Esophagus mucosa (tissue), 1 donor: ENCODE measurements at regions not wholly inside any gene's neighbourhood (a gene's known extent, or its start where the extent isn't known, plus 50 kb on each side); places are given as distances from the start of the nearest gene placed in this dataset.
A peak's percentile ranks its signal among the peaks of the same experiment; 100 is the strongest.
"Not testable (repeated sequence)": the region's sequence is repeated elsewhere in the genome, so short reads cannot be mapped to it uniquely, and the experiment has no call there.

Experiments used
- ATAC-seq: fragments of 200-7000 bp; cut with Tn5 transposase; one replicate; pipeline ENCODE4 v1.9.1; 2020
- donor health status: DM: yes; HTN: yes; CAD: no.

DNA sequence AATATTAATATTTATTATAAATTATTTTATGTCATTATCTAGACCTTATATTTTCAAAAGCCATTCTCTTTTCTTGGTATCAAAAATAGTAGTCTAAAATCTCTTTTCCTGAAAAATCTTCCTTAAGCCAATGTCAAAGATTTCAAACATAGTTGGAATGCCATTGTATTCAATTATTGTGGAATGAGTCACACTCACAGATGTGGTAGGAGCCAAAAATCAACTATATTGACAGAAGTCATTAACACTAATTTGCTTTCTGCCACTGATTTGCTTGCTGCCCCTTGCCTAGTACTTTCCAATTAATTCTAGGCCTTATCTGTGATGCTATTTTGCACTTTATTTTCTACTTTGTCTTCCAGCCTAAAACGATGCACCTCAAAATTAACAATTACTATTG lies 1326.3 kb upstream of the GJE1 start:
- no peak for ATAC-seq

DNA sequence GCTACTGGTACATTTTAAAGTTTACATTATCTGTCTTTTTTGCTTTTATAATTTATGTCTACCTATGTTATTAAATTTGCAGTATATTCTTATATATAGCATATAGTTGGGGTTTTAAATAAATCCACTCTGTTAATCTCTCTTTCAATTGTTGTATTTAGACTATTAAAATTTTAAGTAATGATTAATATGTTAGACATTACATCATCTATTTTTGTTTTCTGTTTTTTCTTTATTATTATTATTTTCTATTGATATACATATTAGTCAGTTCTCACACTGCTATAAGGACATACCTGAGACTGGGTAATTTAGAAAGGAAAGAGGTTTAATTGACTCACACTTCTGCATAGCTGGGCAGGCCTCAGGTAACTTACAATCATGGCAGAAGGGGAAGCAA lies 1338.2 kb upstream of the GJE1 start:
- ATAC-seq: no peak

DNA sequence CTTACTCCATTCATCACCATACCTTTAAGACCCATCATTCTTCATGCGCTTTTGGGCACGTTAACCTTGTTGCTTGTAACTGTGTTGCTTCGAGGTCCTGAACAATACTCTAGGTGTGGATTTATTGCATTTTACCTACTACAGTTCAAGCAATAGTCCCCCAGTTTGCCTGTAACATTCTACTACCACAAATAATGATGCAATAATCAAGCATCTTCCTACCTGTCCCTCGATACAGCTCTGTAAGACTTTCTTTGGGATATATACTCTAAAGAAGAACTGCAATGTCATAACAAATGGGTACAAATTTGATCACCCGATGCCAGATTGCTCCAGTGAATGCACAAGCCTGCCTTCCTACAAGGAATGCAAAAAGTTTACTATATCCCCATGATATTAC lies 1342.6 kb upstream of the GJE1 start:
- no peak for ATAC-seq

DNA sequence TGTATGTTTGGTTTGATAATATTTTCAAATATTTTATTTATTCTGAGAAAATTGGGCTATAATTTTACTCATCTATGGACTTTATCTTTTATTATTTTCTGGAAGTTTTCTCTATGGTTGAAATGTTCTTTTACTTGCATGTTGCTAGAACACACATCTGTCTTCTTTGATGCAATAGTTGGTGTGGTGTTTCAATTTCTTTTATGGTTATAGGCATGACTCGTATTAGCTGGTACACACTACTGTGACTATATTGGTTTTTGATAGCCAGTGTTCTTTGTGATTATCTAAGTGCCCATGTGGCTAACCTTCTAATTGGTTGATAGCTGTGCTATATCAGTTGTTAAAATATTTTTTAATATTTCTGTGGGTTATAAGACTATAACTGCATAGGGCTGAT lies 1343.3 kb upstream of the GJE1 start:
- ATAC-seq: no peak

DNA sequence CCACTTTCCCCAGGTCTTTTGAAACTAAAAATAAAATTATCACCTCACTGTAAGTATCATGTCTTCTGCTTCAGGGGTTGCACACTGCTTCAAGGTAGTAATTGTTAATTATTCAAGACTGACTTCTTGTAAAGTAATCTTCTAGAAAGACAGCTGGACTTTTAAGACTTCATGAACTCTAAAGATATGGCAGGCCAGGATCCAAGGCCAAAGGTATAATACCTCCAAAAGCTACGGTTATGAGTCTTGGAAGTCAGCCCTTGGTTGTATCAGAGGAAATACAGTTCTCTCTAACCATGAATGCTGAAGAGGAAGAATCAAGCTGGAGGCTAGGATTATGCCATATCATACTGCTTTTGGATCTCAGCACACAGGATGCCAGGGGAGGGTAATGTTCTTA lies 1346.8 kb upstream of the GJE1 start:
- ATAC-seq: no peak

DNA sequence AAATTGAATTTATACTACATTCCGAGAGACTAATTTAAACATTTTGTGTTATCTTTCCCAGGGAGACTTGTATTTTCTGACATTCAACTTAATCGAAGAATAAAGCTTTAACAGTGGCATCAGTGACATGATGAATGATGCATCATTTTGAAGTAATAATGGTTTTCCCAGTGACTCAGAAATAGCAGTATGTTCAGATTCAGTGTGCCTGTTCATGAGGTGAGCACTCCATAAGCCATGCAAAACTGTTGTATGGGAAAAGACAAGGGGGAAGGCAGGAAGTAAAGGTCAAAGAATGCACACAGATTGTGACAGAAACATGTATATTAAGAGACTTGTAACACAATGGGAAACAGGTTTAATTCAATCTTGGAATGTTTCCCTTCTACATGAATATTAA lies 1348.2 kb upstream of the GJE1 start:
- ATAC-seq: peak; percentile 59

DNA sequence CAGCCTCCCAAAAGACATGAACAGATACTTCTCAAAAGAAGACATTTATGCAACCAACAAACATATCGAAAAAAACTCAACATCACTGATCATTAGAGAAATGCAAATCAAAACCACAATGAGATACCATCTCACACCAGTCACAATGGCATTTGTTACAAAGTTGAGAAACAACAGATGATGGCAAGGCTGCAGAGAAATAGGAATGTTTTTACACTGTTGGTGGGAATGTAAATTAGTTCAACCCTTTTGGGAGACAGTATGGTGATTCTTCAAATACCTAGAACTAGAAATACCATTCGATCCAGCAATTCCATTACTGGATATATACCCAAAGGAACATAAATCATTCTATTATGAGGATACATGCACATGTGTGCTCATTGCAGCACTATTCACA lies 1349.2 kb upstream of the GJE1 start:
- ATAC-seq: not testable (repeated sequence)

DNA sequence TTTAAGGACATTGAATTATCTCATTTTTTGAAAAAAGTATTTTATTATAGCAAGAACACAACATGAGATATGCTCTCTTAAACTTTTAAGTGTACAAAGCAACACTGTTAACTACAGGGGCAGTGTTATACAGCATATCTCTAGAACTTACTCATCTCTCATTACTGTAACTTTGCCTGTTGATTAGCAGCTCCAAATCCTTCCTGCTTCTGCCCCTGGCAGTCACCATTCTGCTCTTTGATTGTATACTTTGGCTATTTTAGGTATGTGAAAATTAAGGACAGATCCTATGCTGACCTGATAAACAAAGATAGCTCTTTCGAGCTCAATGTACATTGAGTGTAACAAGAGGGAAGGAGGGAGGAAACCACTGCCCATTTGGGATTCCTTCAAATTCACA lies 1349.8 kb upstream of the GJE1 start:
- ATAC-seq: no peak

DNA sequence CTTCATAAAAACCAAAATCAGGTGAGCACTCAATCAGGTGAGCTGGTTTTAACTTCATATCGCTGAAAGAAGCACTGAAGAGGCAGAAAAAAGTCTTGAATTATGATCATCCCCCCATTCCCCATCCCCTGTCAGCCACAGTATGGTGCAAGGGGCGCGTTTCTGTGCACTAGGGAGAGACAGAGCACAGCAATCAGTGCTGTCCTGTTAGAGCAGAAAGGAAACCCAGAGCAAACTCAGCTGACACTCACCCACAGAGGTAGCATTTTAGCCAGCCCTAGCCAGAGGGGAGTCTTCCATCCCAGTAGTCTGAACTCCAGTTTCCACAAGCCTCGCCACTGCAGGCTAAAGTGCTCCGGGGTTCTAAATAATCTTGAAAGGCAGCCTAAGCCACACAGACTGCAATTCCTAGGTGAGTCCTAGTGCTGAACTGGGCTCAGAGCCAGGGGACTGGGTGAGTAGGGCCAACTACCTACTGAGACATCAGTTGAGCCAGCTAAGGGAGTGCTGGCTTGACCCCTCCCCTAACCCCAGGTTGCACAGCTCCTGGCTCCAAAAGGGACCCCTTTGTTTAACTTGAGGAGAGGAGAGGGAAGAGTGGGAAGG lies 1352.6 kb upstream of the GJE1 start:
- peak; percentile 63 for ATAC-seq

DNA sequence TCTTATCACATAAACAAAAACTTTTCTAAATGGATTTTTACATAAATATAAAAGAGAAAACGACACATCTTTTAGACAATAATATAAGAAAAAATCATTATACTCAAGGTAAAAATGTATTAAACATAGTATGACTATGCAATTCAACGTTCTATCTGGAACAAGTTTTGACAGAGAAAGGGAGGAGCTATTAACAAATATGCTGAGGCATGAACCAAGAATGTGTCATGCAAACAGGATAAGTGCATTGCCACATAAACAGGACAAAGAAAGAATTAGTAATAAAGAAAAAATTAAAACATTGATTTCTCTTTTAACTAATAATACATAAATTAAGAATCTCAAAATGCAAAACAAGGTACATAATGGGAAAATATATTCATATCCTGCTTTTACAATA lies 1353.4 kb upstream of the GJE1 start:
- peak; percentile 94 for ATAC-seq

DNA sequence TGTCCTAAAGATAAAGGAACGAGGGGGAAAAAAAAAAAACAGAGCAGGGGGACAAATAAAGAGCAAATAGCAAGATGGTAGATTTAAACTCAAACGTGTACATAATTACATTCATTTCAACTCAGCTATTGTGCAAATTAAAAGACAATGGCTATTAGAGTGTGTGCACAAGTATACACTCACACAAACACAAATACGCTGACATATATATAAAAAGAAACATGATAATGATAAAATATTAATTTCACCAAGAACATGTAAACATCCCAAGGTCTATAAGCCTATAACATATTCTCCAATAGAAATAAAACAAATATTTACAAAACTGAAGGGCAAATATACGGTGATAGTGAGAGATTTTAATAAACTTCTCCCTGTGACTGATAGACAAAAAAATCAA lies 1354.9 kb upstream of the GJE1 start:
- no peak for ATAC-seq

DNA sequence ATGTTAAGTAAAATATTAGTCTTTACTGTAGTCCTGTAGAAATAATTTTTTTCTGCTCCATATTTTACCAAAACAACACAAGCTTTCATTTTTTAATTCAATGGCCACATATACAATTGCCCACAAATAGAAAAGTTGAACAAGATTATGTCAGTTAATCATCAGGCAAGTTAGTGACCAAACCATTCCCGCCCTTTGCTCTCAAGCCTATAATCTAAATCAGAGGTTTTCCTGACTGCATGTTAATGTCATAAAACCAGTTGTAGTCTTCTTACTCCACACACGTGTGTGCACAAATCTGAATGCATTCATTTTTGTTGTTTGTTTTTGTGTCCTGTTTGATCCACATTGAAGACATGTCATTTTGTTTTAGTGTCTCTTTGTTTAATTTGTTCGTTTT lies 1357.7 kb upstream of the GJE1 start:
- ATAC-seq: no peak

DNA sequence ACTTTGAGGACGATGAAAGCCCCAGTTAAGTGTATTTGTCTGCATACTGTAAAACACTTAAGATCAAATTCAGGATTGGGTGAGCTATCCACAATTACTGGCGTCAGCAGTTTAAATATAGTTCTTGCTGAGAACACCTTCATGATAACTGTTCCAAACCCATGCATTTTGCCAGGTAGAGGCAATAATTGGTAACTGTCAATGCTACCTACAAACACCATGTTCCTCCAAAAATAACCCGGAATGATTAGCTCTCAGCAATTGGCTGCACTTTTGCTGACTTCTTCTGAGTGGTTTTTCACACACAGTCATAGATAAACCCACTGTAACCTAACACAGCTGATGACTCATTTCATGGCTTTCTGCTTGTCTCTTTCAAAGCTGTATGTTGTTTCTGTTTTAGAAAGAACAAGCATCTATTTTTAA lies 1358.6 kb upstream of the GJE1 start:
- ATAC-seq: peak; percentile 71

DNA sequence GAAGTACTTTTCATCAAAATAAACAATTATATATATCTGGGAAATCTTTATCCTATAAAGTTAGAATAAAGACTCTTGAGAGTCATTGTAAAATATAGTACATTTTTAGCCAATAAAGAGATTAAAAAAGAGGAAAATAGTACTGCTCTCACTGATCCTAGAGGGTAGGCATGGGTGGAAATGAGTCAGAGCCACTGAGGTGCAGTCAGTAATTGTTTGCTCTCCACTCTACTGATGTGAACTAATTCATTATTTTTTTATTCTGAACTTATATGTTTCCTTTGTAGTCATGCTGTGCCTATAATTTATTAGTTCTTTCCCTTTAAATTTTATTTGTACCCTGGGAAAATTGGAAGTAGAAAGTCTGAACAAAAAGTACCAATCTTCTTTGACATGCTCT lies 1359.4 kb upstream of the GJE1 start:
- ATAC-seq: peak; percentile 61

DNA sequence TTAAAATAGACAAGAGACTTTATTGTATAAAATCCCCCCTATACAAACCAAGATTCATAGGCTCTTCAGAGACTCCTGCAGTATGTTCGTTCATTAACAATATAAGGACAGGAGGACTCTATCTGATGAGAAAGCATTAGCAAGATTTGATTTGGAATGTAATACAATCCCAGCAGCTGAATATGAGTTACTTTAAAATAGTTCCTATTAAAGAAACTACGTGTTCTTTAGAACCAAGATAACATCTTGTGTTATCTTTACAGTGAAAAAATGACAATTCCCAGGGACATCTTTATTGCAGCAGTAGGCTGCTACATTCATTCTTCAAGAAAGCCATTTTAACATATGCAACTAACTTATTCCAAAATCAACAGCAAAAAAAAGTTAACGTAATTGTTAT lies 1360.1 kb upstream of the GJE1 start:
- no peak for ATAC-seq

DNA sequence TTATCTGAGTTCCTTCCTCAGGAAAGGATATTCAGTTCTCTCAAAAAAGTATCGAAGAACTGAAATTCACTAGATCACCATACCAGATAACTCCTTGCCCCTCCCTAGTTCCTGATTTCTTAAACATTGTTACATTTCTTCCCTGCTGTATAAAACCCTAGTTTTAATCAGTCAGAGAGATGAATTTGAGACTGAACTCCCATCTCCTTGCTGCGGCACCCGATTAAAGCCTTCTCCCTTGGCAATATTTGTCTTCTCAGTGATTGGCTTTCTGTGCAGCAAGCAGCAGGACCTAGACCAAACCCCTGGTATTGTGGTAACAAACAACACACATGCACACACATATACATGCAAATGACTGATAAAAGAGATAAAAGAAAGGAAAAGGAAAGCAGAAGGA lies 1364.6 kb upstream of the GJE1 start:
- ATAC-seq: no peak

DNA sequence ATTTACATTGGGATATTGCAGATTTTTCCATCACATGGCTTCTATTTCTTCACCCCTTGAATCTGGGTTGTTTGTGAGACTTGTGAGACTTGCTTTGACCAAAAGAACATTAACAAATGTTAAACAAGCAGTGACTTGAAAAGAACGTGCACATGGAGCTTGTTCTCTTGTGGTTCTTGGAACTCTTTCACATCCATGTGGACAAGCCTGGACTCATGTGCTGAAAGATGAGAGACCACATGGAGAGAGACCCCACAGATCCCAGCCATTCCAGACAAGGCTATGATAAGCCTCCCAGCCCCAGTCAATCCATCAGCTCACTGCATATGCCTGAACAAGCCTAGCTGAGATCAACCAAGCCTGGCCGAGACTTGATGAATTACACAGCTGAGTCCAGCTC lies 1365.7 kb upstream of the GJE1 start:
- no peak for ATAC-seq

DNA sequence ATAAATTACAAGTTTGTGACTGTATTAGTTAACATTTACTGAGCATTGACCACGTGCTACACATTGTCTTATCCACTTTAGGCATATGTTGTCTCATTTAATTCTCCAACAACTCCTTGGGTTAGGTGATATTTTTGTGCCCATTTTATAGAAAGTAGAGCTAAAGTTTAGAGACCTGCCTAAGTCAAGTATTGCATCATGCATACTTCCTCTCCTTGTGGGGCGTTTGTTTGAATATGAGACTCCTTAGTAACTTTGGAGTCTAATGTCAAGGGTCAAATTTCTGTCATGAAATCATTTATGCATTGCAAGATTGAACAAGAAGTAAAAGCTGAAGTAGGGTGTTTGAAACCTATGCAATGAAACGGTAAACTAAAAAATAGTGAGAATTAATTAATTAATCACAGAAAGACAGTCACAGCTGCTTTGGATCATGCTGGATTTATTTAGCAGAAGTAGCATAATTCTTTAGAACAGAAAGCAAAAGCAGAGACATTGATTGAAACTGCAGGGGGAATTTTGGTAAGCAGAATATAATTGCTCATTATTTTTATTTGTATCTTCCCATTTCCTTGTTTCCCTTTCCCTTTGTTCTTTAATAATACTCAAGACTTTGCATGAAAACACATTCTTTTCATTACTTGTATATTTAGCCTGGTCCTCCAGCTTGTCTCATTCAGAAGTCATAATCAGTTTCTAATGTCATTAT lies 1374.4 kb upstream of the GJE1 start:
- ATAC-seq: no peak

DNA sequence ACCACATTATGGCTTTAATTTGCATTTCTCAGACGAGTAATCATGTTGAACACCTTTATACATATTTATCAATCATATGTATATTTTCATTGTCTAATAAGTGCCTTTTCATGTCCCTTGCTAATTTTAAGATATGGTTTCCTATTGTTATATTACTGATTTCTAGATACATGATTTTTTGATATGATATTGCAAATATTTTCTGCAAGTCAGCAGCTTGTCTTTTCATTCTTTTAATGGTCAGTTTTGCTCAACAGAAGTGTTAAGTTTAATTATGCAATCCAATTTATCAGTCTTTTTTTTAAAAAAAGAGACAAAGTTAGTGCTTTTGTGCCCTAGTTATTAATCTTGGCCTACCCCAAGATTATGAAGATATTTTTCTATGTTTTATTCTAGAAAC lies 1377.8 kb upstream of the CITED2 start:
- ATAC-seq: no peak

DNA sequence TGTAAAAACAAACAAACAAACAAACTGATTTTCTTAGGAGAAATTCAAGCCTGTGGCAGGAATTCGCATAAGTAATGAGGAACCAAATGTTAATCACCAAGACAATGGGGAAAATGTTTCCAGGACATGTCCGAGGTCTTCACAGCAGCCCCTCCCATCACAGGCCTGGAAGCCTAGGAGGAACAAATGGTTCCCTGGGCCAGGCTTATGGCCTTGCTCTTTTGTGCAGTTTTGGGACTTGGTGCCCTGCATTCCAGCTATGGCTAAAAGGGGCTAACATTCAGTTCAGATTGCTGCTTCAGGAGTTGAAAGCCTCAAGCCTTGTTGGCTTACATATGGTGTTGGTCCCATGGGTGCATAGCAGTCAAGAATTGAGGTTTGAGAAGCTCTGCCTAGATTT lies 1372.7 kb upstream of the CITED2 start:
- ATAC-seq: no peak

DNA sequence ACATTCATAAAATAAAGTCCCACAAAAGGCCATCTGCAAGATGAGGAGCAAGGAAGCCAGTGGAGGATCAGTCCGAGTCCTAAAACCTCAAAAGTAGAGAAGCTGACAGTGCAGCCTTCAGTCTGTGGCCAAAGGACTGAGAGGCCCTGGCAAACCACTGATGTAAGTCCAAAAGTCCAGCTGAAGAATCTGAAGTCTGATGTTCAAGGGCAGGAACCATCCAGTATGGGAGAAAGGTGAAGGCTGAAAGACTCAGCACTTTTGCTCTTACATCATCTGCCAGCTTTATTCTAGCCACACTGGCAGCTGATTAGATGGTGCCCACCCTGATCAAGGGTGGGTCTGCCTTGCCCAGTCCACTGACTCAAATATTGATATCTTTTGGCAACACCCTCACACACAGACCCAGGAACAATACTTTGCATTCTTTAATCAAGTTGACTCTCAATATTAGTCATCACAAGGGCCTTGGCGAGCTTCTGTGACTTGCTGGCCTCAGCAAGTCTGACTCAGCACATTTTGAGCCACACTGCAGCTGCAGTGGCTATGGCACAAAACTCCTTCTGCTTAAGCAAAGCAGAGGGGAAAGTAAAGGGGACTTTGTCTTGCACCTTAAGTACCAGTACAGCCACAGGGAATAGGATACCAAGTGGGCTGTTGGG lies 1370.3 kb upstream of the CITED2 start:
- ATAC-seq: peak; percentile 79

DNA sequence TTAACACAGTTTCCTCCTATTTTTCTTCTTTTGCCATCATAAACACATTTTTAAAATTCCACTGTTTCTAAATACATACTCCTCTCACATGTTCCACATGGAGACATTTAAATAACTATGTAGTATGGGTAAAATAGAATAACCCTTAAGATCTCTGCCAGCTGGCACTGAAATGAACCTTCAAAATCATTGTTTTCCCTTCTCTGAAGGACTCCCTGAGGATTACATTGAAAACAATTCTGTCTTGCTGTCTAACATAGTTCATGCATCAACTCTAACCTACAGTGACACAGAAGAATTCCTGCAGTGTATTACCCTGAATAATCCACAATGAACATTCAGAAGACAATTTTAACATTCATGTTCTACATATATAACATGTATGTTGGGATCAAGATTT lies 1361.8 kb upstream of the CITED2 start:
- ATAC-seq: no peak

DNA sequence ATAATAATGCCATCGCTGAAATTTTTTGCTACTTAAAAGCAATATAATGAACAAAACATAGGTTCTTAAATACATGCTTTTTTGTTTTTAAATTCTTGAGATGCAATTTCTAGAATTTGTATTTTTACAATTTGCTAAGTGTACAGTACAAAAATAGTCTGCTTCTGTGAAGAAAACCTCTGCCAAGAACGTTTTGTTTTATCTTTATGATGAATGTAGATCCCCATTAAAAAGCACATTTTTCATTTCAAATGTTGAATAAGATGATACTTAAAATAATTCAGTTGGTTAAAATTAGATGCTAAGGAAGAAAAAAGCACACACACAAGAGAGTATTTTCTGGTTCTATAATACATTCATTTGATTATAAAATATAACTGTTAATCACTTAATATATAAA lies 1358.5 kb upstream of the CITED2 start:
- no peak for ATAC-seq

DNA sequence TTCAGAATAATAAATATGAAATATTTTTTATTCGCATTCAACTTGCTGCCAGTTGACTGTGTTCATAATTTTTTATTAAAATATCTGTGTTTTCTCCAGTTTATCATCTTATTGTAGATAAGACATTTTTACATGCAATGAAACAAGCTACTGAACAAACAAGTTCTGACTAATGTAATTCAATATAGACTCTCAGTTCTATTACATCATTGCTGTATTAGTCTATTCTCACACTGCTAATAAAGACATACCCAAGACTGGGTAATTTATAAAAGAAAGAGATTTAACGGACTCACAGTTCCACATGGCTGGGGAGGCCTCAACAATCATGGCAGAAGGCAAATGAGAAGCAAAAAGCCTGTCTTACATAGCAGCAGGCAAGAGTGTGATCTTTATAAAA lies 1357.7 kb upstream of the CITED2 start:
- no peak for ATAC-seq
